IMR-90 (cell line): ENCODE measurements at regions not wholly inside any gene's neighbourhood (a gene's known extent, or its start where the extent isn't known, plus 50 kb on each side); places are given as distances from the start of the nearest gene placed in this dataset.
"Not testable (repeated sequence)": the region's sequence is repeated elsewhere in the genome, so short reads cannot be mapped to it uniquely, and the experiment has no call there.

Source experiments
- BHLHE40 ChIP-seq: fragments of 150-350 bp; IDR thresholded peaks from 2 replicates; pipeline ENCODE4 v1.6.1; 2016; ENCODE audit warnings: mild to moderate bottlenecking, low read depth, low read length
- CEBPB ChIP-seq: IDR thresholded peaks from 2 replicates; pipeline ENCODE4 v1.6.1; 2012; ENCODE audit warnings: low read depth, low read length, improper control_type of control experiment
- CTCF ChIP-seq: conservative IDR thresholded peaks from 2 replicates; pipeline ENCODE4 v1.5.1; 2012; ENCODE audit warnings: mild to moderate bottlenecking, low read depth, low read length, improper control_type of control experiment
- ELK1 ChIP-seq: fragments of 150-350 bp; IDR thresholded peaks from 2 replicates; pipeline ENCODE4 v1.6.1; 2016; ENCODE audit warnings: low read depth, mild to moderate bottlenecking, low read length, moderate library complexity, borderline replicate concordance
- MAFK ChIP-seq: IDR thresholded peaks from 2 replicates; pipeline ENCODE4 v1.6.1; 2012; ENCODE audit warnings: low read depth, low read length, improper control_type of control experiment
- MAZ ChIP-seq: IDR thresholded peaks from 2 replicates; pipeline ENCODE4 v1.6.1; 2012; ENCODE audit warnings: low read depth, mild to moderate bottlenecking, low read length, improper control_type of control experiment, moderate library complexity, borderline replicate concordance
- POLR2A ChIP-seq: IDR thresholded peaks from 2 replicates; pipeline ENCODE4 v1.6.1; 2012; ENCODE audit warnings: mild to moderate bottlenecking, low read depth, low read length
- RAD21 ChIP-seq: IDR thresholded peaks from 2 replicates; pipeline ENCODE4 v1.6.1; 2012; ENCODE audit warnings: low read length, improper control_type of control experiment
- RFX5 ChIP-seq: IDR thresholded peaks from 2 replicates; pipeline ENCODE4 v1.8.0; 2012; ENCODE audit warnings: low read depth, mild to moderate bottlenecking, low read length, moderate library complexity
- SMC3 ChIP-seq: fragments of 150-350 bp; IDR thresholded peaks from 2 replicates; pipeline ENCODE4 v1.6.1; 2016; ENCODE audit warnings: low read depth, mild to moderate bottlenecking, antibody characterized with exemption, low read length, moderate library complexity

GRCh38 chr10:21106931-21107330 lies 209.8 kb upstream of the NEBL start:
- not testable (repeated sequence) for TF ChIP-seq CTCF, RFX5, RAD21, BHLHE40, POLR2A, SMC3, CEBPB, MAFK, MAZ, ELK1
